OCI-LY3 (cell line): ENCODE measurements at regions not wholly inside any gene's neighbourhood (a gene's known extent, or its start where the extent isn't known, plus 50 kb on each side); places are given as distances from the start of the nearest gene placed in this dataset.
"Not testable (repeated sequence)": the region's sequence is repeated elsewhere in the genome, so short reads cannot be mapped to it uniquely, and the experiment has no call there.

Experiments used
- H2AFZ ChIP-seq: fragments of 200-600, 300-600 bp; shearing (Covaris generic); 2 replicates; pipeline ENCODE4 v1.6.0; 2014; ENCODE audit warnings: antibody characterized with exemption, low read depth, low read length
- H3K27ac ChIP-seq: fragments of 200-600, 300-600 bp; sonication (generic); 2 replicates; pipeline ENCODE4 v1.5.1; 2014; ENCODE audit warnings: mild to moderate bottlenecking, low read length, moderate library complexity, mixed read lengths
- H3K27me3 ChIP-seq: fragments of 200-600, 300-600 bp; sonication (generic); 2 replicates; pipeline ENCODE4 v1.6.1; 2014; ENCODE audit warnings: low read depth, low read length, mixed read lengths
- H3K36me3 ChIP-seq: fragments of 200-600, 300-600 bp; sonication (generic); replicated peaks from 2 replicates; pipeline ENCODE3; 2014; ENCODE audit warnings: low read depth, low read length, mixed read lengths
- H3K4me1 ChIP-seq: fragments of 300-600, 200-600 bp; sonication (generic); 2 replicates; pipeline ENCODE4 v1.6.1; 2014; ENCODE audit warnings: low read length, mixed read lengths
- H3K4me2 ChIP-seq: fragments of 200-600, 300-600 bp; sonication (generic); 2 replicates; pipeline ENCODE4 v1.6.1; 2014; ENCODE audit warnings: low read length, mixed read lengths
- H3K4me3 ChIP-seq: fragments of 300-600, 200-600 bp; sonication (generic); 2 replicates; pipeline ENCODE4 v1.5.1; 2014; ENCODE audit warnings: antibody characterized with exemption, mild to moderate bottlenecking, low read length, moderate library complexity
- H3K79me2 ChIP-seq: fragments of 300-600, 200-600 bp; shearing (Covaris generic); 2 replicates; pipeline ENCODE4 v1.6.1; 2014; ENCODE audit warnings: mild to moderate bottlenecking, low read length, mixed read lengths
- H3K9ac ChIP-seq: fragments of 300-600, 200-600 bp; shearing (Covaris generic); 2 replicates; pipeline ENCODE4 v1.6.0; 2014; ENCODE audit warnings: mild to moderate bottlenecking, low read length, moderate library complexity
- H3K9me3 ChIP-seq: fragments of 200-600, 300-600 bp; shearing (Covaris generic); 2 replicates; pipeline ENCODE4 v1.6.1; 2014; ENCODE audit warnings: low read length, mixed read lengths; ENCODE audit not compliant: insufficient read depth
- H4K20me1 ChIP-seq: fragments of 200-600, 300-600 bp; sonication (generic); 2 replicates; pipeline ENCODE4 v1.6.1; 2016; ENCODE audit warnings: low read length, mixed read lengths; ENCODE audit not compliant: insufficient read depth
- CTCF ChIP-seq: fragments of 200-600, 300-600 bp; sonication (generic); IDR thresholded peaks from 2 replicates; pipeline ENCODE4 v1.5.1; 2014; ENCODE audit warnings: antibody characterized with exemption, low read length, low read depth
- EZH2phosphoT487 ChIP-seq: fragments of 200-600 bp; shearing (Covaris generic); IDR thresholded peaks from 2 replicates; pipeline ENCODE4 v1.6.1; 2018; ENCODE audit warnings: antibody characterized with exemption, mixed run types, low read depth

GRCh38 chr14:58747181-58747580 is 109.4 kb downstream of the DACT1 start:
- Histone ChIP-seq H3K4me1 (peaks cover 16% of the 10 kb centered on the region), H3K27me3 (no peaks in the 10 kb centered on the region), H3K4me2 (no peak overlapping the region), H3K4me3 (no peak overlapping the region), H3K79me2 (no peaks in the 10 kb centered on the region), H3K36me3 (no peaks in the 10 kb centered on the region), H3K9ac (no peak overlapping the region), H3K27ac (no peak overlapping the region), H4K20me1 (no peaks in the 10 kb centered on the region), H2AFZ (no peak overlapping the region), H3K9me3 (no peaks in the 10 kb centered on the region)
- TF ChIP-seq CTCF: no peak

- not testable (repeated sequence) for H3K9ac ChIP-seq, H3K27me3 ChIP-seq, H3K27ac ChIP-seq, H3K36me3 ChIP-seq, H2AFZ ChIP-seq, H3K9me3 ChIP-seq, H3K4me2 ChIP-seq, H3K79me2 ChIP-seq, H3K4me3 ChIP-seq, H4K20me1 ChIP-seq
- H3K4me1 ChIP-seq: peaks cover 26% of the 10 kb centered on the region
These were observed 110.5 kb downstream of the DACT1 start for GRCh38 chr14:58748251-58748650.

GRCh38 chr14:58749066-58749669 is 111.4 kb downstream of the DACT1 start:
- peaks cover 35% of the 10 kb centered on the region for H3K4me1 ChIP-seq
- peak overlapping the region; percentile 12 for H3K4me3 ChIP-seq
- H3K9ac ChIP-seq: peak overlapping the region; percentile 13
- no peaks in the 10 kb centered on the region for H3K27me3 ChIP-seq
- H4K20me1 ChIP-seq: no peaks in the 10 kb centered on the region
- no peaks in the 10 kb centered on the region for H3K36me3 ChIP-seq
- no peak for TF ChIP-seq EZH2phosphoT487
- TF ChIP-seq CTCF: no peak
- peak overlapping the region; percentile 48 for H3K4me2 ChIP-seq
- no peaks in the 10 kb centered on the region for H3K79me2 ChIP-seq
- no peaks in the 10 kb centered on the region for H3K9me3 ChIP-seq
- H2AFZ ChIP-seq: peak overlapping the region; percentile 41; the same call in 1 of the 2 replicates
- H3K27ac ChIP-seq: peak overlapping the region; percentile 31

- H3K9ac ChIP-seq: no peak overlapping the region
- no peak overlapping the region for H2AFZ ChIP-seq
- H3K27me3 ChIP-seq: no peaks in the 10 kb centered on the region
- H4K20me1 ChIP-seq: no peaks in the 10 kb centered on the region
- H3K4me1 ChIP-seq: peaks cover 39% of the 10 kb centered on the region
- no peak overlapping the region for H3K27ac ChIP-seq
- no peaks in the 10 kb centered on the region for H3K9me3 ChIP-seq
- H3K36me3 ChIP-seq: no peaks in the 10 kb centered on the region
- no peak overlapping the region for H3K4me3 ChIP-seq
- TF ChIP-seq EZH2phosphoT487: no peak
- no peak for TF ChIP-seq CTCF
- no peak overlapping the region for H3K4me2 ChIP-seq
- H3K79me2 ChIP-seq: no peaks in the 10 kb centered on the region
These were observed 112.8 kb downstream of the DACT1 start for GRCh38 chr14:58750321-58751269.
